ENCODE measurements at regions not wholly inside any gene's neighbourhood (a gene's known extent, or its start where the extent isn't known, plus 50 kb on each side); places are given as distances from the start of the nearest gene placed in this dataset.
"Not testable (repeated sequence)": the region's sequence is repeated elsewhere in the genome, so short reads cannot be mapped to it uniquely, and the experiment has no call there.

DNA sequence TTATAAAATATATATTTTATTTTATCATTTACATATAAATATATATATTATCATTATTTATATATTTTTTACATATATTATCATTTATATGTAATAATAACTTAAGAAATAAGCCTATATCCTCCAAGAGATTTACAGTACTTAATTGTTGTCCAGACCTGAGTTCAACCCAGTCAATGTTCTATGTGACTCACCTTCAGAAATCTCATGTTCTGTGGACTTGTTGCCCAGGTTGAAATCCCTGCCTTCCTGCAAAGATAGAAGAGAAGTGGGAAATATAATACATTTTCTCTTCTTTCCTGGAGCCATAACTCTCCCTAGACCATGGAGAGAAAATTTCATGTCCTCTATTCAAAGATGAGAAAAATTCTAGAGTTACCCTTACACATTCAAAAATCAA lies 247.3 kb downstream of the PARM1 start:
- no peak for DNase-seq

DNA sequence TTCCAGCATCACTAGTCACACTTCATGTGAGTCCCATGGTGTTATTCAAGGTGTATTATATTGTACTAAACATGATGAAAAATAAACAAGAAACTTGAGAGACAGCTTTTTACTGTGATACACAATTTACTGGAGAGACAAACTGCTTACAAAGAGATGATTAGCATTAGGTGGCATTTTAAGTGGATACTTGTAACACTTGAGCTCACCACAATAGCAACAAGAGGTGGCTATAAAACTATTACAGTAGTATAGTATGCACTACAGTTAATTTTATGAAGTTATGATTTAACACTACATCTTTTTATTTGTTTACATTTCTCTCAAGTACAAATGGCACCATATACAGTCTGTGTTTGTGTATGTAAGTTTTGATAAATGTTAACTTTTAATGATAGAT lies 246.6 kb downstream of the PARM1 start:
- peak; percentile 82 for DNase-seq

DNA sequence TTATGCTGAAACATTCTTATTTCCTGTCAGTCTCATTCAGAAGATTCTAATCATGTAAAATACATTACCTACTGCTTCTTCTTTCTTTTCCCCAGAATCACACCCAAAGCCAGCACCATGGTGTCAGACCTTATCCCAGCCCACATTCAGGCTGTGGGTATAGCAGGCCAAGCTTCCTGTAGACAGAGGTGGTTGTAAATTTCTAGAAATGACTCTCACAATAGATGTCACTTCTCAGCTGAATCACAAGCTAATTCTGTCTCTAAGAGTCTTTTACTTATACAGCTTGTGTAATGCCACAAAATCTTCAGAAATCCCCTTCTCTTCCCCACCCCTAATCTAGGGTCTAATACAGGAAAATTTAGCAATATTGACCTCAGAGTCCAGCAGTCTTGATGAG lies 239.6 kb downstream of the PARM1 start:
- no peak for DNase-seq

DNA sequence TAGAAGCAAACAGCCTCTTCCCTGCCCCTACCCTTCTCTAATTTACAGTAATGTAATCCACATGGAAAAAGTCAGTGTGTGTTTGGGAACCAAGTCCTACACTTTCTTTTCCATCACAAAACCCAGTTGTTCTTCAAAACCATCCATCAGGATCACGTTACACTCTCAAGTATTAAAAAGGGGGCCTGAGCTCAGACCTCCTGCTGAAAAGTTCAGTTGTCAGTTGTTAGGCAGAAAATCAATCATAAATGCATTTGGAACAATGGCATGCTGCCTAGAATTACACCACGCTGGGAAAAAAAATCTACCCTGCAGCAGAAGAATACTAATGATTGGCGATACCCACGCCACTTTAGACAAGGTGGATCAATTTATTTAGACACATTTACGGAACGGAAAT lies 236.5 kb downstream of the PARM1 start:
- DNase-seq: no peak

DNA sequence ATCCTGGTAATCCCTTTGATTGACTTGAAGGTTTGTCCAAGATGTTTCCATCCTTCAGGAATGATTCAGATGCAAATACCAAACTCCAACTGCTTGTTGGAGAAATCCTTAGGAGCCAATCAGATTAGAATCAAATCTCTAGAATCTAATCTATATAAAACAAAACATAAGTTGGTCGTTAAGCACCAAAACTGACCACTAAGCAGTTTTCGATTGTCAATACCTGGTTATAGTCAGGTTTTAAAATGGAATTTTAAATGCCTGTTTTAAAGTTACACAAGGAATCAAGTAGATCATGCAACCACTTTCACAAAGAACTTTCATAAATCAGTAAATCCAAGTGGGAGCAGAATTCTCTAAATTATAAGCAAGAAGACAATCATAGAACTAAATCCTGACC lies 236.1 kb downstream of the PARM1 start:
- DNase-seq: no peak

DNA sequence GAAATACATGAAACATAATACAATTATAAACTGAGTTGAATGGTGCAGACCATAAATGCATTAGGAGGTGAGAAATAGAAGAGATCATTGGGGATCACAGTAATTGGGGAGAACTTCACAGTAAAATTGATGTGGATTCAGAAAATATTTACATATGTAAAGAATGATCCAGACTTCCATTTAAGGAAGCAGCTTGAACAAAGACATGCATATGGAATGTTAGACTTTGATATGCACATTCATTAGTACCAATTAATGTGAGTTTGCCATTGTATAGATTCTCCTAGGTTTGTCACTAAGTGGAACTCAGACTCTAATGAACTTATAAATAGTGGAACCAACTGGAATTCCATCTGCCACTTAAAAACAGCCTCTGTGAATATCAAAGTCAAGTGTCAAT lies 235.6 kb downstream of the PARM1 start:
- no peak for DNase-seq

DNA sequence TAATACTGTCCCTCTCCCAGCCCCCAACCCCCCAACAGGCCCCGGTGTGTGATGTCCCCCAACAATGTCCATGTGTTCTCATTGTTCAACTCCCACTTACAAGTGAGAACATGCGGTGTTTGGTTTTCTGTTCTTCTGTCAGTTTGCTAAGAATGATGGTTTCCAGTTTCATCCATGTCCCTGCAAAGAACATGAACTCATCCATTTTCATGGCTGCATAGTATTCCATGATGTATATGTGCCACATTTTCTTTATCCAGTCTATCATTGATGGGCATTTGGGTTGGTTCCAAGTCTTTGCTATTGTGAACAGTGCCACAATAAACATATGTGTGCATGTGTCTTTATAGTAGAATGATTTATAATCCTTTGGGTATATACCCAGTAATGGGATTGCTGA lies 232.2 kb downstream of the PARM1 start:
- DNase-seq: not testable (repeated sequence)

DNA sequence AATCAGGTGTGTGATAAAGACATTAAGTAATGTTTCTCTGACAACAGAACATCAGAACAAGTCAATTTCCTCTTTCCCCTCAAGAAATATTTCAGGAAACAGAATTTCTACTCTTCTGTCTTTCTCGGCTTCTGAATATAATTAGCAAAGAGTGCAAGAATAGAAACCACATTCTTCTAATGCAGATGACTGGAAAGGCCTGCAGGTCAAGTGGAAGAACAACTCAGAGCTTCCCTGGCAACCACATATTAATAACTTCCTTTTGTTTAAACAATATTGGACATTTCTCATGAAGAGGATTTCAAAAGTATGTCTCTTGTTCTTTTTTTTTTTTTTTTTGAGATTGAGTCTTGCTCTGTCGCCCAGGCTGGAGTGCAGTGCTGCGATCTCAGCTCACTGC lies 225.5 kb downstream of the PARM1 start:
- no peak for DNase-seq

DNA sequence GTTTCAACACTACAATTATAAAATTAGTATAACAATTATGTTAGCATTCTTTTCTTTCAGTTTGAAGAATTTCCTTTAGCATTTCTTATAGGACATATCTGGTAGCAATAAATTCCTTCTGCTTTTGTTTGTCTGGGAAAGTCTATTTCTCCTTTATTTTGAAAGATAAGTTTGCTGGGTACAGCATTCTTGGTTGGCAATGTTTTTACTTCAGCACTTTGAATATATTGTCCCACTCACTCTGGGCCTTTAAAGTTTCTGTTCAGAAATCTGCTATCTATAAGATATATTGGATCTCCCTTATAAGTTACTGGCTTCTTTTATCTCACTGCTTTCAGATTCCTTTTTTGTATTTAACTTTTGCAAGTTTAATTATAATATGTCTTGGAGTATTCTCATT lies 222.1 kb downstream of the PARM1 start:
- no peak for DNase-seq

DNA sequence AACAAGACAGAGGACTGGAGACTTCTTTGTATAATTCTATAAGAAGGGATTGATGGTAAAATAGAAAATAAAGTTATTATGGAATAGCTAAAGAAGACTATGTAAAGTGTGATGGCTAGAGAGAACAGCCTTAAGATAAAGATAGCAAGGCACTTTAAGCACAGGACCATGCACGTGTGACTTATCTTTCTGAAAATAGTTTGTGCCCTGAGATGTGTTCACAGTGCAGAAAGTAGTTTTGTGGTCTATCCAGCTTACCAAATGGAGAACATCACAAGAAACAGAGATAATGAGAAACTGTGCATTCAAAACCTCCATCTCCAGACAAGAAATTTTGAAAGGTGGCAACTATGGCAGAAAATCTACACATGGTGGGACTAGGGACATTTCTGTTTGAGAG lies 213.3 kb downstream of the PARM1 start:
- no peak for DNase-seq

DNA sequence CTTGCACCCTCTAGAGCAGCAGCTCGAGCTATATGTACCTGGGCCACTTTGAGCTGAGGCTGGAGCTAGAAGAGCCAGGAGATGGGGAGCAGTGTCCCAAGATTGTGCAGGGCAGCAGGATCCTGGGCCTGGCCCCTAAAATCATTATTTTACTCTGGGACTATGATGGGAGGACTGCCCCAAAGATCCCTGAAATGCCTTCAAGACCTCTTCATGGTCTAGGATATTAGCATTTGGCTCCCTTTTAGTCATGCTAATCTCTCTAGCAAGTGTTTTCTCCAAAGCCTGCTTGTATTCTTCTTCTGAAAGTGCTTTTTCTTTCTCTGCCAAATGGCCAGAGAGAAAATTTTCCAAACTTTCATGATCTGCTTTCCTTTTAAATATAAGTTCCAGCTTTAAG lies 211.6 kb downstream of the PARM1 start:
- DNase-seq: no peak

DNA sequence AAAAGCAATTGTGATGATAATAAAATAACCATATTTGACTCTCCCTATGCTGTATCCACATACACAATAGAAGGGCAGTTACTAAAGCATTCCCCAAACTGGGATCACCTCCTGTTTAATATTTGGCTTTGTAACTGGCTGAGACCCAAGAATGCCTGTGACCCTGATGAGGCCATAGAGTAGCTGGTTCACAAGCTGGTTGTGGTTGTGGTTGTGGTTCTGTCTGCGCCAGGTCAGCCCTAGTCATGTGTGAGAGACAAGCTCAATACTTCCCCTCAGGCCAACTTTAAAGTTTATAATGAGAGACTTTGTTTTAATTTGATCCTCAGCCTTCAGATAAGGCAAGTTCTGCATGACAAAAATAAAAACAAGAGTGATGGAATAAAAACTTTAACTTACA lies 209.9 kb downstream of the PARM1 start:
- DNase-seq: no peak

DNA sequence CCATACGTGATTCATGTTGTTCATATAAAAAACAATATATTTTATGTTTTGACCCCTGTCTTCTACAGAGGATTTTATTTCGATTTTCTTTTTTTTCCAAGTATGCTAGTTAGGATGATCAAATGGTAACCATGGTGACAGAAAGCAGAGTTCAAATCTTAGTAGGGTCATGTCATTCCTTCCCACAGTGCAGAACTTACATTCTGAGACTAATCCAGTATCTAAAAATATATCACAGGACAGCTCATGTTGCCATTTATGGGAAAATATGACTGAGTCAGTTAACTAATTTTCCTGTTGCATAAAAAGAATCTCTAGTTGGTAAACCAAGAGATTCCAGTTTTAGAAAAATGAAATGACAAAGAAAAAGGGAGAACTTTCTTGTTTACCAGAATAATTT lies 209.5 kb downstream of the PARM1 start:
- no peak for DNase-seq

DNA sequence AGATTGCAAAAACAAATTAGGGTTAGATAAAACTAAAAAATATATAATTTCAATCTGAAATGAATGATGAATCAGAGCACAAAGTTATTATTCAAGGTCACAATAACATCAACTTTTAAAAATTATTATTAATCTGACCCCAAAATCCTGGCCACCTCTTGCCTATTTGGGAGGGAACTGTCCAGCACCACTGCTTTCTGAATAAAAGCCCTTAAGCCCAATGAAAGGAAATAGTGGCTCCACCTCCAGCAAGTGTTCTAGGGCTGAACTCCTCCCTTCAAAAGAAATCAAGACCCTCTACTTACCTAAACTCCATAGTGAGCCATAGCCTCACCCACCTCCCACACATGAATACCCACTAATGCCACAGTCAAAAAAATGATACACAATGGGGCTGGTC lies 208.2 kb downstream of the PARM1 start:
- DNase-seq: no peak

DNA sequence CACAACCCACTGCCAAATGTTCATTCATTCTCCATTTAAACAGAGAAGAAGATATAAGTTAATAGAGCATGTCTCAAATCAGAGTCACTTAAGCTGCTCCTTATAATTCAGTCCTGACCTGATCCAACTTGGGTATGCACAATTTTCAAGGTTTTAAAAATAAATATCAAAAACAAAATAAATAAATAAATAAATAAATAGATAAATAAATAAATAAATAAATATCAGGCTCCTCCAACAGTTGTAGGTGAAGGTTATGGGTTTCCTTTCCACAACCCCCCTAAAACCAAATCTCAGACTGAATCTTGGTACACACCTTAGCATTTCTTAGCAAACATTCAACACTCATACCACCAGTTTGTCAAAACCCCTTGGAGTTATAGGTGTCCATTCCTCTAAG lies 204.4 kb downstream of the PARM1 start:
- no peak for DNase-seq

DNA sequence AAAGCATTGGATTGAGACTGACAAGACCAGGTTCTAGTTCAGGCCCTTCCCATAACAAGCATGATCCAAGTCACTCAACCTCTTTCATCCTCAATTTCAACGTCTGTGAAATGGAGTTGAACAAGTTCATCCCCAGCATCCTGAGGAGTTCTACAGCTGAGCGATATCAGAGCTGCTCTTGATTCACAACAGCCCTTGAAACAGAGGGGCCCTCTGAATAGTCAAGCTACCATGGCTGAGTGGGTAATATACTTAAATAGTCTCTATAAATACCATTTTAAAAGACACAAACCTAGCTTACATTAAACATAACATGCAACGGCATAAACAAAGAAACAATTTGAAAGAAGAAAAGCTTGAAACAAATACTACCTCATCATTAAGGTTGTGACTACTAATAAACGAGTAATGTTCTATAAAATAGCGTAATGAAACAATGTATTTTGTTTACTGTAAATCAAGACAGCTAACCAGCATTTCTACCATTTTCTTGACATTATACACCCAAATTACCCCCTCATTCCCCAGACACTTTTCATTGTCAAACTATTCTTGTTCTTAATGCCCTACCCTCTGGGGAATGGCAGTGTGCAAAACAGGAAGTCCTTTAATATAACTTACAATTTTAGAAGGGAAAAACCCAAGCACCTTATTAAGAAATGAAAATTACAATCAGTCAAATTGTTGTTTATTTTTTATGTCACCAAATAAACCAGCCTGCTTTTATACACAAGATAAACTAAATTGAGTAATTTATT lies 202.3 kb downstream of the PARM1 start:
- no peak for DNase-seq

DNA sequence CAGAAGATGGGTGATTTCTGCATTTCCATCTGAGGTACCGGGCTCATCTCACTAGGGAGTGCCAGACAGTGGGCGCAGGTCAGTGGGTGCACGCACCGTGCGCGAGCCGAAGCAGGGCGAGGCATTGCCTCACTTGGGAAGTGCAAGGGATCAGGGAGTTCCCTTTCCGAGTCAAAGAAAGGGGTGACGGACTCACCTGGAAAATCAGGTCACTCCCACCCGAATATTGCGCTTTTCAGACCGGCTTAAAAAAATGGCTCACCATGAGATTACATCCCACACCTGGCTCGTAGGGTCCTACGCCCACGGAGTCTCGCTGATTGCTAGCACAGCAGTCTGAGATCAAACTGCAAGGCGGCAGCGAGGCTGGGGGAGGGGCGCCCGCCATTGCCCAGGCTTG lies 194.0 kb downstream of the PARM1 start:
- not testable (repeated sequence) for DNase-seq

DNA sequence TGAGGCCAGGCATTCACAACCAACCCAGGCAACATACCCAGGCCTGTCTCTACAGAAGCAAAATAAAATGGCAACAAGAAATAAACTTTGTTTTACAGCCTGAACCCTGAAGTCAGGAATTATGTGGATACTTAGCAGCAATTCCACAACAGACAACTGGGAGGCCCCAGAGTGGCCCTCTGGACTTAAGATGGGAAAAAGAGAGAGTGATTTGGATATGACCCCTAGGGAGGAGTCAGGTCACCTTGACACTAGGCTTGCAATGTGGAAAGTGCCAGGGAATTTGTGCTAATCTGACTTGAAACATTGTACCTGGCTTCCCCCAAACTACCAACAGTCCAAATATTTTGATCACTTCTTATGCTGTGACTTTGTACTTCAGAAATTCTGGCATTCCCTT lies 193.1 kb downstream of the PARM1 start:
- DNase-seq: no peak

DNA sequence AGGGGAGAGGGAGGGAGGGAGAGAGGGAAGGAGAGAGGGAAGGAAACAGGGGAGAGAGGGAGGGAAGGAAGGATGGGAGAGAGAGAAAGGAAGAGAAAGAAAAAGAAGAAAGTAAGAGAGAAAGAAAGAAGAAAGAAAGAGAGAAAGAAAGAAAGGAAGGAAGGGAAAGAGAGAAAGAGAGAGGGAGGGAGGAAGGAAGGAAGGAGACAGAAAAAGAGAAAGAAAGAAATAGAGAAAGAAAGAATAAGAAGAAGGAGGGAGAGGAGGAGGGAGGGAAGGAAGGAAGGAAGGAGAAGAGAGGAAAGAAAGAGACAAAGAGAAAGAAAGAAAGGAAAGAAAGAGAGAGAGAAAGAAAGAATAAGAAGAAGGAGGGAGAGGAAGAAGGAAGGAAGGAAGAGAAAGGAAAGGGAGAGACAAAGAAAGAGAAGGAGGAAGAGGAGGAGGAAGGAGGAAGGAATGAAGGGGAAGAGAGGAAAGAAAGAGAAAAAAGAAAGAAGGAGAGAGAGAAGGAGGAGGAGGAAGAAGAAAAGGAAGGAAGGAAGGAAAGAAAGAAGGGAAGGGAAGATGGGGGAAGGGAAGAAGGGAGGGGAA lies 189.6 kb downstream of the PARM1 start:
- no peak for DNase-seq

DNA sequence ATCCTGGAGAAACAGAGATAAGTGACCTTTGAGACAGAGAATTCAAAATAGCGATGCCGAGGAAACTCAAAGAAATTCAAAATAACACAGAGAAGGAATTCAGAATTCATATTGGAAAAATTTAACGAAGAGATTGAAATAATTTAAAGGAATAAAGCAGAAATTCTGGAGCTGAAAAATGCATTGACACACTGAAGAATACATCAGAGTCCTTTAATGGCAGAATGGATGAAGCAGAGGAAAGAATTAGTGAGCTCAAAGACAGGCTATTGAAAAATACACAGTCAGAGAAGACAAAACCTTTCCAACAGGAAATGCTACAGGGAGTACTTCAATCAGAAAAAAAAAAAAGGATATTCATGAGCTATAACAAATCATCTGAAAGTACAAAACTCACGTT lies 185.8 kb downstream of the PARM1 start:
- no peak for DNase-seq

DNA sequence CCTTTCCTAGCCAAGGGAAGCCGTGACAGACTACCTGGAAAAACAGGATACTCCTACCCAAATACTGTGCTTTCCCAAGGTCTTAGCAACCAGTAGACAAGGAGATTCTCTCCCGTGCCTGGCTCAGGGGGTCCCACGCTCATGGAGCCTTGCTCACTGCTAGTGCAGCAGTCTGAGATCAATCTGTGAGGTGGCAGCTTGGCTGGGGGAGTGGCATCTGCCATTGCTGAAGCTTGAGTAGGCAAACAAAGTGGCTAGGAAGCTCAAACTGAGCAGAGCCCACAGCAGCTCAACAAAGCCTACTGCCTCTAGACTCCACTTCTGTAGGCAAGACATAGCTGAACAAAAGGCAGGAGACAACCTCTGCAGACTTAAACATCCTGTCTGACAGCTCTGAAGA lies 177.1 kb downstream of the PARM1 start:
- no peak for DNase-seq

DNA sequence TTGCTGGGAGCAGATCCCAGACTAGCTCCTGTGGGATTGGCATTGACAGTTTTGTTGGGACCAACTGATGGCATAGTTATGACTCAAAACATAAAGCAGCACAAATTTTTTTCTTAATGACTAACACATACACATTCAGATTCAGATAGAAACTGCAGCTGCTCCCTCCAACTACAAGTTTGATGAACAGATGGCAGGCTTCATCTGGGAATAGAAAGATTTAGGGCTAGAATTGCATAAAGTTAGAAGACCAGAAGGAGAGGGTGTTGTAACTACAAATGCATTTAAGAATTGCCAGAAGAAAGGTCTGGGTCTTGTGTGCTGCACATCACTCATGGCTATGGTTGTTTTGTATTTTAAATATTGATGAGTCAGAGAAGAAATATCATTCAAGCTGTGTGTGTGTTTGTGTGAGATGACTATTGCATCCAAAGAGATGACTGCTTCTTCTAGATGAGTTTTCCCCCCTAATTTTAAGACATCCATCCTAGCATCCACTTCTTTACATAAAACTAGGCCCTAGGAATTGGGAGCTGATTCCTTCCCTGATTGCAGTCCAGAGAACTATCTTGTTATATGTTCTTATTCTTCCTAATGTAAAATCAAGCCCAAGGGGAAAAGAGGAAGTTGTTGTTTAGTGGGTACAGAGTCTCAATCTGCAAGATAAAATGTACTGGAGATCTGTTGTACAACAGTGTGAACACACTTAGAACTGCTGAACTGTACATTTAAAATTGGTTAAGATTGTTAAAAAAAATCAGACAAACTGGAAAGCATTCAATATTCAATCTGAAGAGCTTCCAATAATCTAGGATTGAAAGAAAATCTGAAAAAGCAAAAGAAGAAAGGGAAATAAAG lies 175.1 kb downstream of the PARM1 start:
- no peak for DNase-seq

DNA sequence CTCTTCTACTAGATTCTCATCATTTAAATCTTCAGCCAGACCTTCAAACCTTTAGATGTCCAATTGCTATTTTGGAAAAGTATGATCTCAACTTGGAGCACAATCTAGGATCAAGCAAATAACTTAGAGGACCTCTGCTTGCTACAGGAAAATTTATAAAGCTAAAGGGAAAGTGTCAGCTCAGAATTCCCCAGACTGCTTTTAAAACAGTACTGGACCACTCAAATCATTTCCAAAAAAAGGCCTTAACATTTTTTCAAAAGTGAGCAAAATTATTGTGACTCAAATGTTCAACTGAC lies 169.8 kb downstream of the PARM1 start:
- no peak for DNase-seq
